NCI-H2029 treated with DMSO at 0.1 percent for 48 hours (cell line): ENCODE measurements at regions not wholly inside any gene's neighbourhood (a gene's known extent, or its start where the extent isn't known, plus 50 kb on each side); places are given as distances from the start of the nearest gene placed in this dataset.
"Not testable (repeated sequence)": the region's sequence is repeated elsewhere in the genome, so short reads cannot be mapped to it uniquely, and the experiment has no call there.

Source experiments
- DNase-seq: peaks from one replicate; lab custom pipeline; 2025; lab: John Stamatoyannopoulos, UW

DNA sequence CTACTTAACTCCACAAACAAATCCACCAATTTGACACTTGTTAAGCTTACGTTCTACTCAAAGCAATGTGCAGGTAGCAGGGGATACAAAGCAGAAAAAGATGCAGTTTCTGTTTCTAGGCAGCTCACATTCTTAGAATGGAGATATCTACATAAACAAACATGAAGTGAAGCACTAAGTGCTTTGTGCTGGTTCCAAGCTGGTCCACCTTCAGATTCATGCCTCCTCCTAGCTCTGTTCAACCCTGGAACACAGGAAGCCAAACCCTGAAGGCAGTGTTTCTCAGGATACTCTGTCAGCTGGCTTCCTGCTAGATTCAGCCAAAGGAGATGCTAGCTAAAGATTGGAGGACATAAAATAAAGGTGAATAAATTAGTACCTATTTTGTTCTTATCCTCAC is 55.3 kb upstream of the NOL4 start:
- DNase-seq, result peak; percentile 42

GRCh38 chr18:34280653-34281052 is 55.9 kb upstream of the NOL4 start:
- no peak for DNase-seq

DNA sequence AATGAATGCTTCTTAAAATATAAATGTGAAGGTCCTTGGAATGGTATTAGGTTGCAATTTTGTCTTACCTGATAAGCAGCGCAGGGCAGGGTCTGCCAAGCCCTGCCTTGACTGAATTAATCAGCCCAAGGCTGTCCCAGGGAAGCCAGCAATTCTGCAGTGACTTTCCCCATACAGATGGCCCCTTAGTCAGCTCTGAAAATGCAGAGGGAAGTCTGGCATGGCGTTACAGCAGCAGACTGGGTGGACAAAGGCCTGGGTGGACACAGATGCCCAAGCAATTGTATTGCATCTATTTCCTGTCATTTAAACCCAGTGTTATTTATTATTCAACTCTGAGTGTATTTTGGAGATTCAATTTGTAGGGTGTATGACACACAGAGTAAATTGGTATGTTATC is 56.6 kb upstream of the NOL4 start:
- DNase-seq, result peak; percentile 16

DNA sequence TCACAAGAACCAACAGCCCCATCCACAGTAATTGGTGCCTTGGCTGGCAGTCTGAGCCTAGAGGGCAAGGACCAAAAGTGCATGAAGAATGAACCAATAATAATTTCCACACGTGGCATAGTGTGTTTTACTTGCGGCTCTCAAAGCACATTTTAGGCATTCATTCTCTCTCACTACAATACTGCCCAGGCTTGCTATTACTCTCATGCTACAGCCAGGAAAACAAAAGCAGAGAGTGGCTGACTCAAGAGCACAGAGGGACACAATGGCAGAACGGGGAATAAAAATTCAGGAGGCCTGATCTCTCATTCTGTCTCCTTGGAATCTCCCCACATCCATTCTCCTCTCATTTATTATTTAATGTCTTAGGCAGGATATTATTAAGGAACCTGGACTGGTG is 57.0 kb upstream of the NOL4 start:
- DNase-seq, result peak; percentile 16

DNA sequence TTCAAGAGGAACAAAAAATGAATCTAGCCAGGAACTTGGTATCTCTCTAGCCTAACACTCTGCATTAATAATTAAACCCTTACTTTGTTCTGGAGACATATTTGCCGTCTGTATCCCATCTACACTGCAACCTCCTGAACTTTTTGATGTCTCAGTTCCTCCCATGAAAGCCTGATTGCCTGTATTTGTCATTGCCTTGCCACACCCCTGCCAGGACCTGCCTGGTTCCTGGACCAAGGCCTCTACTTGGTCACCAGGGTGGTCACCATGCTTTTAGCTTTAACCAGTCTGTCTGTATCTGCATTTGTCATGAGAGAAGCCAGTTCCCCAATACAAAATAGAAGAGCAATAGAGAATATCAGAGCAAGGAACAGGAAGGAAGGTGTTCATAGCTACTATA is 58.8 kb upstream of the NOL4 start:
- no peak for DNase-seq

- no peak for DNase-seq
Measured at GRCh38 chr18:34287825-34288224, 63.1 kb upstream of the NOL4 start.

- DNase-seq, result no peak
Measured at GRCh38 chr18:34292594-34292993, 67.9 kb upstream of the NOL4 start.

- DNase-seq, result no peak
Measured at GRCh38 chr18:34297287-34297686, 72.6 kb upstream of the NOL4 start.

- no peak for DNase-seq
Measured at GRCh38 chr18:34299828-34300227, 75.1 kb upstream of the NOL4 start.

GRCh38 chr18:34311468-34311867 is 86.8 kb upstream of the NOL4 start:
- no peak for DNase-seq

- peak; percentile 45 for DNase-seq
Measured at GRCh38 chr18:34314847-34315246, 90.1 kb upstream of the NOL4 start.

GRCh38 chr18:34315591-34316352 is 91.1 kb upstream of the NOL4 start:
- DNase-seq, result peak; percentile 77

DNA sequence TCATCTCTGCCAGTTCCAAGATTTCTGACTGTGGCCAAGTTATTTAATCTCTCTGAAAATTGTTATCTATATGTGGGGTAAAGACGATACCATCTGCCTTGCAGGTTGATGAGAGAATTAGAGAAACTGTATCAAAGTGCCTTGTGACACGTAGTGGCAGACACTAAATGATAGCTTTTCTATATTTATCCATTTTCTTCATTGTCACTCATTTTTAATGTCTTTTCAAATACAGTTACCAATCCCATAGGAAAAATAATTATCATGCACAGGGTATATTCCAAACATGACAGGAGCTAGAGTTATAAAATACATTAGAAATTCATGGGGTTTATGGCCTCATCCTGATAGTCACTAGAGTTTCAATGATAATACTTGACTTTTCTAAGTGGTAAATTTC is 95.6 kb upstream of the NOL4 start:
- no peak for DNase-seq

- no peak for DNase-seq
Measured at GRCh38 chr18:34321066-34321465, 96.4 kb upstream of the NOL4 start.

DNA sequence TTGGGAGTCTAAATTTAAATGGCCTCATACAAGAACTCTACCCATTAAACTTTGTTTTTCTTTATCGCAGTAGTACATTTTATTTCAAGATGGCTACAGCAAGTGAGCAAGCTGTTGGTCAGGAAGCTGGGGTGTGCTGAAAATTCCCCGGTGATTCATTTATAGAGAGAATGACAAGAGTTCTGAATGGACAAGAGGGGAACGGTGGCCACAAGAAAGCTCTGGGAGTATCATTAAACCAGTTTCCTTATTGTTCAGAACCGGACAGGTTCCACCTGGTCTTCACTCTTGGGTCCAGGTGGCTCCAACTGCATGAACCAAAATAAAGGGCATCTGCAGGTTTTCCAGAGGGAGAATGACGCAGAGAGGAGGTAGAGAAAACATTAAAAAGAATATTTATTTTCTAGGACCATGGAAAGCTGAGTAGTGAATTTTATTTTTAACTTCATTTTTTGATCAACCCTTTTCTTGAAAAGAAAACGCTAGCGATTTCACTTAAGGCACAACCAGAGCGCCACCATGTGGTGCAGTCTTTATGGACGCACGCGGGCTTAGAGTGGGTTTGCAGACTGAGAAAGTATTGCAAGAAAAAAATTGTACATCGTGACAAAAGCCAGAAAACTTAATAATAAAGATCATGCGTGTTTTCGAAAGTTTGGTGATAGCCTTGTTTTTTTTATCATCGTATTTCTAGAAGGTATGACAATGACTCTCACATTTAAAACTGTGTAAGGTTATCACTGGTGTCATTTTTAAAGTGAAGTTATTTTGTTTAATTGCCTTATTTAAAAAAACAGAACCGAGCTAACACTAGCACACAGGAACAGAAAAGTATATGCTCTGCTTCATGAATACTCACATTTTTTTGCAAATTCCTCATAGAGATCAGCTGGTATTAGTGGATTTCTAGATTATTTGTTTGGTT is 97.9 kb upstream of the NOL4 start:
- peak; percentile 64 for DNase-seq

DNA sequence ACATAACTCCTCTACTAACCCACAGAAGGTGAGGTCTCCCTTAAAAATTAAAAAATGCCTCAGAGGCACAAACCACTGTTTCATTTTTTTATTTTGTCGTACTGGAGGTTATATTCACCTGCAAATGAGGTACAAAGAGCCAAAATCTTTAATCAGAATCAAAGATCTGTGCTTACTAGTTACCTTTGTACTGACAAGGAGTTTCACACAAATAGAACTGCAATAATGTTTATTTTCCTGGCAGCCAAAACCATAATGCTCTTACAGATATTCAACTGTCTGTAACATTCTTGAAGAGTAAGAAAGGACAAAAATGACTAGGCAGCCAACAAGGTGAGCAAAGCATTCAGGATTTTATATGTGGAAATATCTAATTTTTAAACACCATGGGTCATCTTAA is 105.1 kb upstream of the NOL4 start:
- DNase-seq, result no peak

- no peak for DNase-seq
Measured at GRCh38 chr18:34330308-34330707, 105.6 kb upstream of the NOL4 start.

- DNase-seq, result not testable (repeated sequence)
Measured at GRCh38 chr18:34330907-34331306, 106.2 kb upstream of the NOL4 start.

- DNase-seq, result not testable (repeated sequence)
Measured at GRCh38 chr18:34331343-34331742, 106.6 kb upstream of the NOL4 start.

GRCh38 chr18:34339155-34339554 is 114.4 kb upstream of the NOL4 start:
- peak; percentile 51 for DNase-seq

DNA sequence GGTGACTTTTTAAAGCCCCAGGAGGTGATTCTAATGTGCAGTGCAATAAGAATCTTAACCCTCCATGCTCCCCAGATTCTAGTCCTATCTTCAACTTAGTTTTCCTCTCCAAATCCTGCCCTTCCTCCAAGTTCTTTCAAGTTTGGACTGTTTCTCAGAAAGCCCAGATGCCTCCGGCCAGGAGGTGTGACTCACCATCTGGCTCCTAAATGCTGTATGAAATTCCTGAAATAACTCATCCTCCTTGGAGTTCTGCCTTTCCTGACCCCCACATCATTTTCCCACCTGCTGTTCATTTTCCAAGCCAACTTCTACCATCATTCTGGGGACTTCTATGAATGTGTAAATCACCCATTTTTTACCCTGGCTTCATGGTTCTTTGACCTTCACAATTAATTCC is 118.2 kb upstream of the NOL4 start:
- DNase-seq, result no peak

GRCh38 chr18:34345738-34346137 is 121.0 kb upstream of the NOL4 start:
- no peak for DNase-seq

GRCh38 chr18:34350778-34351177 is 126.1 kb upstream of the NOL4 start:
- DNase-seq, result no peak
